ENCODE measurements at regions not wholly inside any gene's neighbourhood (a gene's known extent, or its start where the extent isn't known, plus 50 kb on each side); places are given as distances from the start of the nearest gene placed in this dataset.

GRCh38 chr5:6181871-6182270, 196.5 kb downstream of the MED10 start:
- TF ChIP-seq POLR2A (IDR thresholded peaks at IDR 0.05) (no peak), POLR2AphosphoS5 (IDR thresholded peaks at IDR 0.05) (no peak), EP300 (IDR thresholded peaks at IDR 0.05; ENCODE audit: low read depth) (no peak), CTCF (IDR thresholded peaks at IDR 0.05) (no peak)
- H3K4me1 ChIP-seq: no peaks in the 10 kb centered on the region
- no peaks in the 10 kb centered on the region for H3K27me3 ChIP-seq
- WGBS, 2 donors (ENCODE audit: low coverage in 1 of 2): 77 to 85% methylated on average over 8 to 15 of the region's 15 CpGs
- no peaks in the 10 kb centered on the region for H3K36me3 ChIP-seq
- no peak for DNase-seq
- in situ Hi-C loops (cut with MboI; ENCODE audit: low pct_ligation_motif_present in 1 of 4, low pct_unique_long_range_greater_than_20kb in 1 of 4, low sequenced_read_pairs in 3 of 4) (no loop called here), intact Hi-C loops (cut with DNase I; ENCODE audit: low total_unique reads) (no loop called here)
- H3K27ac ChIP-seq: no peak overlapping the region
- no peak overlapping the region for H3K4me3 ChIP-seq
- no peaks in the 10 kb centered on the region for H3K9me3 ChIP-seq

- intact Hi-C loops (cut with DNase I; ENCODE audit: low total_unique reads): no loop called here
- Histone ChIP-seq H3K4me3 (no peak overlapping the region), H3K9me3 (no peaks in the 10 kb centered on the region), H3K27ac (no peak overlapping the region), H3K36me3 (no peaks in the 10 kb centered on the region), H3K27me3 (no peaks in the 10 kb centered on the region), H3K4me1 (no peaks in the 10 kb centered on the region)
- no peak for TF ChIP-seq POLR2A (IDR thresholded peaks at IDR 0.05)
- TF ChIP-seq POLR2AphosphoS5 (IDR thresholded peaks at IDR 0.05): no peak
- no peak for TF ChIP-seq CTCF (IDR thresholded peaks at IDR 0.05)
- TF ChIP-seq EP300 (IDR thresholded peaks at IDR 0.05; ENCODE audit: low read depth): no peak
- in situ Hi-C loops (cut with MboI; ENCODE audit: low pct_ligation_motif_present in 1 of 4, low pct_unique_long_range_greater_than_20kb in 1 of 4, low sequenced_read_pairs in 3 of 4): no loop called here
- 80% methylated on average over 5 of the region's 5 CpGs; no CpG with 5 or more reads in 1 of the 2 donors for WGBS, 2 donors (ENCODE audit: low coverage in 1 of 2)
- DNase-seq: no peak
Observed at GRCh38 chr5:6181147-6181729, 197.1 kb downstream of the MED10 start.

- DNase-seq: no peak
- Histone ChIP-seq H3K27me3 (no peaks in the 10 kb centered on the region), H3K9me3 (no peaks in the 10 kb centered on the region), H3K4me3 (no peak overlapping the region), H3K4me1 (no peaks in the 10 kb centered on the region), H3K36me3 (no peaks in the 10 kb centered on the region), H3K27ac (no peak overlapping the region)
- TF ChIP-seq EP300 (IDR thresholded peaks at IDR 0.05; ENCODE audit: low read depth) (no peak), POLR2AphosphoS5 (IDR thresholded peaks at IDR 0.05) (no peak), POLR2A (IDR thresholded peaks at IDR 0.05) (no peak), CTCF (IDR thresholded peaks at IDR 0.05) (no peak)
- intact Hi-C loops (cut with DNase I; ENCODE audit: low total_unique reads): no loop called here
- in situ Hi-C loops (cut with MboI; ENCODE audit: low pct_ligation_motif_present in 1 of 4, low pct_unique_long_range_greater_than_20kb in 1 of 4, low sequenced_read_pairs in 3 of 4): no loop called here
- WGBS, 2 donors (ENCODE audit: low coverage in 1 of 2): 58% methylated on average over 2 of the region's 2 CpGs; no CpG with 5 or more reads in 1 of the 2 donors
Observed at GRCh38 chr5:6180231-6180872, 198.0 kb downstream of the MED10 start.

- intact Hi-C loops (cut with DNase I; ENCODE audit: low total_unique reads): no loop called here
- 77 to 93% methylated on average over 2 of the region's 2 CpGs for WGBS, 2 donors (ENCODE audit: low coverage in 1 of 2)
Observed at GRCh38 chr5:6178846-6179532, 199.4 kb downstream of the MED10 start.

More at GRCh38 chr5:6178846-6179532, 199.4 kb downstream of the MED10 start:
- DNase-seq: no peak
- TF ChIP-seq POLR2A (IDR thresholded peaks at IDR 0.05) (no peak), CTCF (IDR thresholded peaks at IDR 0.05) (no peak), POLR2AphosphoS5 (IDR thresholded peaks at IDR 0.05) (no peak), EP300 (IDR thresholded peaks at IDR 0.05; ENCODE audit: low read depth) (no peak)
- no peaks in the 10 kb centered on the region for H3K4me1 ChIP-seq
- no peaks in the 10 kb centered on the region for H3K9me3 ChIP-seq
- in situ Hi-C loops (cut with MboI; ENCODE audit: low pct_ligation_motif_present in 1 of 4, low pct_unique_long_range_greater_than_20kb in 1 of 4, low sequenced_read_pairs in 3 of 4): no loop called here
- no peaks in the 10 kb centered on the region for H3K27me3 ChIP-seq
- H3K4me3 ChIP-seq: no peak overlapping the region
- H3K36me3 ChIP-seq: no peaks in the 10 kb centered on the region
- no peak overlapping the region for H3K27ac ChIP-seq

Measured in transverse colon (tissue), 4 donors.